Hepatocyte (in vitro differentiated cells): ENCODE measurements at regions not wholly inside any gene's neighbourhood (a gene's known extent, or its start where the extent isn't known, plus 50 kb on each side); places are given as distances from the start of the nearest gene placed in this dataset.

Experiments used
- EZH2 ChIP-seq: fragments of 200-600 bp; sonication (generic); IDR thresholded peaks from 2 replicates; pipeline ENCODE4 v1.6.1; 2016; ENCODE audit warnings: antibody characterized with exemption, mild to moderate bottlenecking, borderline replicate concordance
- EZH2phosphoT487 ChIP-seq: fragments of 200-600 bp; sonication (generic); IDR thresholded peaks from one replicate; pipeline ENCODE4 v1.6.1; 2018; ENCODE audit warnings: antibody characterized with exemption, mild to moderate bottlenecking, low read depth, moderate library complexity; ENCODE audit not compliant: unreplicated experiment, severe bottlenecking
- TF ChIP-seq, protein P1 (sequence below): fragments of 200-600 bp; sonication (generic); IDR thresholded peaks from 2 replicates; pipeline ENCODE4 v1.5.1; 2016; ENCODE audit warnings: antibody characterized with exemption, mild to moderate bottlenecking; ENCODE audit not compliant: poor library complexity

DNA sequence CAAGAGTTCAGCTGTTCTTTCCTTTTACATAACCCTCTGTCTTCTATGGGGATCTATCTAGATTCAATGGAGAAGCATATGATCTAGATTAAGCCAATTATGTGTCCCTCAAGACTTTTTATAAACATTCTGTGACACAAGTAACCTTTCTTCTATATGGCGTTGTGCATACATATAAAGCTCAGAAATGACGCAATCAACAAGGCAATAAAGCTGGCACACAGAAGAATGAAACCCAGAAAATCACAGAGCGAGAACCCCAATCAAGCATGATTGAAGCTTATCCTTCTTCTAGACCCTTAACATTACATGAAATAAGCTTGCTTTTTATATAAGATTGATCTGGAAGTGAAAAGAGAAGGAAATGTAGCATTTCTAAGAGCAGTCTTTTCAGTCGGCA is 178.9 kb downstream of the DMRTA1 start:
- TF ChIP-seq, protein P1, sequence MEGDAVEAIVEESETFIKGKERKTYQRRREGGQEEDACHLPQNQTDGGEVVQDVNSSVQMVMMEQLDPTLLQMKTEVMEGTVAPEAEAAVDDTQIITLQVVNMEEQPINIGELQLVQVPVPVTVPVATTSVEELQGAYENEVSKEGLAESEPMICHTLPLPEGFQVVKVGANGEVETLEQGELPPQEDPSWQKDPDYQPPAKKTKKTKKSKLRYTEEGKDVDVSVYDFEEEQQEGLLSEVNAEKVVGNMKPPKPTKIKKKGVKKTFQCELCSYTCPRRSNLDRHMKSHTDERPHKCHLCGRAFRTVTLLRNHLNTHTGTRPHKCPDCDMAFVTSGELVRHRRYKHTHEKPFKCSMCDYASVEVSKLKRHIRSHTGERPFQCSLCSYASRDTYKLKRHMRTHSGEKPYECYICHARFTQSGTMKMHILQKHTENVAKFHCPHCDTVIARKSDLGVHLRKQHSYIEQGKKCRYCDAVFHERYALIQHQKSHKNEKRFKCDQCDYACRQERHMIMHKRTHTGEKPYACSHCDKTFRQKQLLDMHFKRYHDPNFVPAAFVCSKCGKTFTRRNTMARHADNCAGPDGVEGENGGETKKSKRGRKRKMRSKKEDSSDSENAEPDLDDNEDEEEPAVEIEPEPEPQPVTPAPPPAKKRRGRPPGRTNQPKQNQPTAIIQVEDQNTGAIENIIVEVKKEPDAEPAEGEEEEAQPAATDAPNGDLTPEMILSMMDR = no peak
- TF ChIP-seq EZH2 (no peak), EZH2phosphoT487 (no peak)
